Right forelimb (tissue), 1 donor: ENCODE measurements at regions not wholly inside any gene's neighbourhood (a gene's known extent, or its start where the extent isn't known, plus 50 kb on each side); places are given as distances from the start of the nearest gene placed in this dataset.

Experiments used
- DNase-seq: peaks from one replicate; pipeline ENCODE4 v3.0.0-alpha.2; 2018

GRCh38 chr10:130372222-130372621 is 236.0 kb downstream of the GLRX3 start:
- DNase-seq: no peak

GRCh38 chr10:130372866-130373265 is 236.7 kb downstream of the GLRX3 start:
- DNase-seq: no peak

- no peak for DNase-seq
These were observed 241.9 kb downstream of the GLRX3 start for GRCh38 chr10:130377986-130378540.

GRCh38 chr10:130378556-130379400 is 242.6 kb downstream of the GLRX3 start:
- DNase-seq: no peak

GRCh38 chr10:130380056-130380455 is 243.9 kb downstream of the GLRX3 start:
- no peak for DNase-seq

- no peak for DNase-seq
These were observed 245.8 kb downstream of the GLRX3 start for GRCh38 chr10:130382031-130382430.

- DNase-seq: no peak
These were observed 251.9 kb downstream of the GLRX3 start for GRCh38 chr10:130387936-130388580.

GRCh38 chr10:130388746-130389145 is 252.6 kb downstream of the GLRX3 start:
- DNase-seq: no peak

- DNase-seq: no peak
These were observed 253.7 kb downstream of the GLRX3 start for GRCh38 chr10:130389906-130390305.

- no peak for DNase-seq
These were observed 255.8 kb downstream of the GLRX3 start for GRCh38 chr10:130392031-130392430.

- no peak for DNase-seq
These were observed 257.2 kb downstream of the GLRX3 start for GRCh38 chr10:130393342-130393741.

GRCh38 chr10:130394832-130395231 is 258.6 kb downstream of the GLRX3 start:
- DNase-seq: no peak

- no peak for DNase-seq
These were observed 259.2 kb downstream of the GLRX3 start for GRCh38 chr10:130395248-130395936.

- DNase-seq: no peak
These were observed 259.9 kb downstream of the GLRX3 start for GRCh38 chr10:130396044-130396443.

GRCh38 chr10:130398090-130398994 is 262.2 kb downstream of the GLRX3 start:
- DNase-seq: no peak

GRCh38 chr10:130399425-130399950 is 263.3 kb downstream of the GLRX3 start:
- no peak for DNase-seq

- DNase-seq: no peak
These were observed 264.7 kb downstream of the GLRX3 start for GRCh38 chr10:130400890-130401289.

- no peak for DNase-seq
These were observed 265.9 kb downstream of the GLRX3 start for GRCh38 chr10:130401860-130402765.

- no peak for DNase-seq
These were observed 267.2 kb downstream of the GLRX3 start for GRCh38 chr10:130403153-130404075.
